ENCODE measurements at regions not wholly inside any gene's neighbourhood (a gene's known extent, or its start where the extent isn't known, plus 50 kb on each side); places are given as distances from the start of the nearest gene placed in this dataset.

GRCh38 chr5:89015409-89015808 lies 132.4 kb upstream of the MEF2C start:
- TF ChIP-seq PPARA (CRISPR knock-in tag; IDR thresholded peaks at IDR 0.05; ENCODE audit: borderline replicate concordance) (no peak), ZNF8 (CRISPR knock-in tag; IDR thresholded peaks at IDR 0.05) (no peak), BACH2 (CRISPR knock-in tag; IDR thresholded peaks at IDR 0.05; ENCODE audit: borderline replicate concordance) (no peak), CSDC2 (CRISPR knock-in tag; IDR thresholded peaks at IDR 0.05) (no peak), OSR1 (CRISPR knock-in tag; IDR thresholded peaks at IDR 0.05) (no peak), ARNTL (CRISPR knock-in tag; IDR thresholded peaks at IDR 0.05; ENCODE audit: borderline replicate concordance, low read depth) (no peak), ESRRG (CRISPR knock-in tag; IDR thresholded peaks at IDR 0.05) (no peak), POU6F1 (CRISPR knock-in tag; IDR thresholded peaks at IDR 0.05; ENCODE audit: borderline replicate concordance, low read depth) (no peak)
- TF ChIP-seq, protein P1, sequence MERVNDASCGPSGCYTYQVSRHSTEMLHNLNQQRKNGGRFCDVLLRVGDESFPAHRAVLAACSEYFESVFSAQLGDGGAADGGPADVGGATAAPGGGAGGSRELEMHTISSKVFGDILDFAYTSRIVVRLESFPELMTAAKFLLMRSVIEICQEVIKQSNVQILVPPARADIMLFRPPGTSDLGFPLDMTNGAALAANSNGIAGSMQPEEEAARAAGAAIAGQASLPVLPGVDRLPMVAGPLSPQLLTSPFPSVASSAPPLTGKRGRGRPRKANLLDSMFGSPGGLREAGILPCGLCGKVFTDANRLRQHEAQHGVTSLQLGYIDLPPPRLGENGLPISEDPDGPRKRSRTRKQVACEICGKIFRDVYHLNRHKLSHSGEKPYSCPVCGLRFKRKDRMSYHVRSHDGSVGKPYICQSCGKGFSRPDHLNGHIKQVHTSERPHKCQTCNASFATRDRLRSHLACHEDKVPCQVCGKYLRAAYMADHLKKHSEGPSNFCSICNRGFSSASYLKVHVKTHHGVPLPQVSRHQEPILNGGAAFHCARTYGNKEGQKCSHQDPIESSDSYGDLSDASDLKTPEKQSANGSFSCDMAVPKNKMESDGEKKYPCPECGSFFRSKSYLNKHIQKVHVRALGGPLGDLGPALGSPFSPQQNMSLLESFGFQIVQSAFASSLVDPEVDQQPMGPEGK (CRISPR knock-in tag; IDR thresholded peaks at IDR 0.05; ENCODE audit: borderline replicate concordance), result no peak
- TF ChIP-seq, protein P2, sequence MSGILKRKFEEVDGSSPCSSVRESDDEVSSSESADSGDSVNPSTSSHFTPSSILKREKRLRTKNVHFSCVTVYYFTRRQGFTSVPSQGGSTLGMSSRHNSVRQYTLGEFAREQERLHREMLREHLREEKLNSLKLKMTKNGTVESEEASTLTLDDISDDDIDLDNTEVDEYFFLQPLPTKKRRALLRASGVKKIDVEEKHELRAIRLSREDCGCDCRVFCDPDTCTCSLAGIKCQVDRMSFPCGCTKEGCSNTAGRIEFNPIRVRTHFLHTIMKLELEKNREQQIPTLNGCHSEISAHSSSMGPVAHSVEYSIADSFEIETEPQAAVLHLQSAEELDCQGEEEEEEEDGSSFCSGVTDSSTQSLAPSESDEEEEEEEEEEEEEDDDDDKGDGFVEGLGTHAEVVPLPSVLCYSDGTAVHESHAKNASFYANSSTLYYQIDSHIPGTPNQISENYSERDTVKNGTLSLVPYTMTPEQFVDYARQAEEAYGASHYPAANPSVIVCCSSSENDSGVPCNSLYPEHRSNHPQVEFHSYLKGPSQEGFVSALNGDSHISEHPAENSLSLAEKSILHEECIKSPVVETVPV (CRISPR knock-in tag; IDR thresholded peaks at IDR 0.05), result no peak
